Thoracic aorta (tissue), 2 donors: ENCODE measurements at regions not wholly inside any gene's neighbourhood (a gene's known extent, or its start where the extent isn't known, plus 50 kb on each side); places are given as distances from the start of the nearest gene placed in this dataset.

Source experiments
- ATAC-seq: fragments of 150-250 bp; one replicate; pipeline ENCODE4 v1.8.0; 2017; ENCODE audit warnings: low read depth; ENCODE audit not compliant: insufficient number of reproducible peaks, low FRiP score
- DNase-seq: peaks from one replicate; pipeline ENCODE4 v3.0.0-alpha.2; 2020; ENCODE audit warnings: low spot score
- H3K27ac ChIP-seq, 2 donors: fragments of 200-600 bp; sonication (generic); 1 replicate in 1 of 2; 2 replicates in 1 of 2; pipeline ENCODE4 v1.5.1; 2016; ENCODE audit warnings: mild to moderate bottlenecking in 2 of 2, moderate library complexity in 2 of 2
- H3K27me3 ChIP-seq: fragments of 200-600 bp; sonication (generic); replicated peaks from 2 replicates; pipeline ENCODE4 v1.6.0; 2016; ENCODE audit warnings: mild to moderate bottlenecking; ENCODE audit not compliant: insufficient read depth
- H3K36me3 ChIP-seq: fragments of 200-600 bp; sonication (generic); one replicate; pipeline ENCODE4 v1.5.1; 2016
- H3K4me1 ChIP-seq, 2 donors: fragments of 200-600 bp; sonication (generic); 1 replicate in 1 of 2; 2 replicates in 1 of 2; pipeline versions ENCODE4 v1.5.1 to v1.6.0; 2016; ENCODE audit warnings: low read depth in 2 of 2, mild to moderate bottlenecking in 1 of 2; ENCODE audit not compliant: control insufficient read depth in 1 of 2
- H3K4me3 ChIP-seq: fragments of 200-600 bp; sonication (generic); 2 replicates; pipeline ENCODE4 v1.5.1; 2016; ENCODE audit warnings: mild to moderate bottlenecking
- H3K9me3 ChIP-seq: fragments of 200-600 bp; sonication (generic); 2 replicates; pipeline ENCODE4 v1.5.1; 2016
- CTCF ChIP-seq: fragments of 200-600 bp; sonication (generic); IDR thresholded peaks from one replicate; pipeline ENCODE4 v1.5.1; 2019; ENCODE audit warnings: antibody characterized with exemption

- TF ChIP-seq CTCF = no peak
- Histone ChIP-seq H3K4me1 (peaks cover 0 to 33% of the 10 kb centered on the region in 2 donors), H3K36me3 (no peaks in the 10 kb centered on the region), H3K4me3 (no peak overlapping the region), H3K9me3 (no peaks in the 10 kb centered on the region), H3K27ac (no peak overlapping the region), H3K27me3 (no peaks in the 10 kb centered on the region)
- DNase-seq (no peak), ATAC-seq (no peak)
These were observed 56.0 kb upstream of the HAND2 start for GRCh38 chr4:173585876-173586572.

- no peak for ATAC-seq
- Histone ChIP-seq H3K27ac (no peak overlapping the region), H3K9me3 (no peaks in the 10 kb centered on the region), H3K4me1 (peaks cover 0 to 27% of the 10 kb centered on the region in 2 donors), H3K4me3 (no peak overlapping the region), H3K27me3 (no peaks in the 10 kb centered on the region), H3K36me3 (no peaks in the 10 kb centered on the region)
- no peak for DNase-seq
- TF ChIP-seq CTCF = no peak
These were observed 54.5 kb upstream of the HAND2 start for GRCh38 chr4:173584506-173584905.
